ENCODE measurements at regions not wholly inside any gene's neighbourhood (a gene's known extent, or its start where the extent isn't known, plus 50 kb on each side); places are given as distances from the start of the nearest gene placed in this dataset.

DNA sequence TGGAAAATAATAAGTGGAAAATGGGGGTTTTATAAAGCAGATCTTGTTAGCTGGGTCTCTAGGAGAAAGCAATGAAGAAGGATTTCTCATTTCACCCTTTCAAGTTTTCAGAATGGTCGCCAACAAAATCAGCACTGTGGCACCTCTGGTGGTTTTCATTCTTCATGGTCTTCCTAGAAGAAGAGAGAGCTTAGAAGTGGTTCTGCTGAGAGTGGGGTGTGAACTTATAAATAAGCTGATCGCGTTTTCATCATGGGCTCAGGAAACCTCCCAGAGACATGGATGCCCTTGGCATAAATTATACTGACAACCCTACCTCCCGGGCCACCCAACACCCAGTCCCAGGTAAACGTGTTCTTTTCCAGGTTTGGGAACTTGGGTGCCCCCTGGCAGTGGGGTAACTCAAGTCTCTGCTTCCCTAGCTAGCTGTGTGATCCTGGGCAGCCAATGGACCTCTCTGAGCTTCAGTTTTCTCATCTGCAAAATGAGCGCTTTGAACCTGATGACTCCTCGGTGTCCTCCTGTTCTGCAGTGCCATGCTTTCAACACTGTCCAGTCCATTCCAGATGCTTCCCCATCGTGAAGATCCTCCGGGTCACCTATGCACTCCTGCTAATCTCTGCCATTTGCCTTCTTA, 72.6 kb upstream of the GRAMD1B start:
- TF ChIP-seq SIN3A (IDR thresholded peaks at IDR 0.05; ENCODE audit: borderline replicate concordance, insufficient read depth, low read length) (no peak), POLR2AphosphoS5 (IDR thresholded peaks at IDR 0.05; ENCODE audit: low read depth, low read length) (no peak)
- TF ChIP-seq, protein P1, sequence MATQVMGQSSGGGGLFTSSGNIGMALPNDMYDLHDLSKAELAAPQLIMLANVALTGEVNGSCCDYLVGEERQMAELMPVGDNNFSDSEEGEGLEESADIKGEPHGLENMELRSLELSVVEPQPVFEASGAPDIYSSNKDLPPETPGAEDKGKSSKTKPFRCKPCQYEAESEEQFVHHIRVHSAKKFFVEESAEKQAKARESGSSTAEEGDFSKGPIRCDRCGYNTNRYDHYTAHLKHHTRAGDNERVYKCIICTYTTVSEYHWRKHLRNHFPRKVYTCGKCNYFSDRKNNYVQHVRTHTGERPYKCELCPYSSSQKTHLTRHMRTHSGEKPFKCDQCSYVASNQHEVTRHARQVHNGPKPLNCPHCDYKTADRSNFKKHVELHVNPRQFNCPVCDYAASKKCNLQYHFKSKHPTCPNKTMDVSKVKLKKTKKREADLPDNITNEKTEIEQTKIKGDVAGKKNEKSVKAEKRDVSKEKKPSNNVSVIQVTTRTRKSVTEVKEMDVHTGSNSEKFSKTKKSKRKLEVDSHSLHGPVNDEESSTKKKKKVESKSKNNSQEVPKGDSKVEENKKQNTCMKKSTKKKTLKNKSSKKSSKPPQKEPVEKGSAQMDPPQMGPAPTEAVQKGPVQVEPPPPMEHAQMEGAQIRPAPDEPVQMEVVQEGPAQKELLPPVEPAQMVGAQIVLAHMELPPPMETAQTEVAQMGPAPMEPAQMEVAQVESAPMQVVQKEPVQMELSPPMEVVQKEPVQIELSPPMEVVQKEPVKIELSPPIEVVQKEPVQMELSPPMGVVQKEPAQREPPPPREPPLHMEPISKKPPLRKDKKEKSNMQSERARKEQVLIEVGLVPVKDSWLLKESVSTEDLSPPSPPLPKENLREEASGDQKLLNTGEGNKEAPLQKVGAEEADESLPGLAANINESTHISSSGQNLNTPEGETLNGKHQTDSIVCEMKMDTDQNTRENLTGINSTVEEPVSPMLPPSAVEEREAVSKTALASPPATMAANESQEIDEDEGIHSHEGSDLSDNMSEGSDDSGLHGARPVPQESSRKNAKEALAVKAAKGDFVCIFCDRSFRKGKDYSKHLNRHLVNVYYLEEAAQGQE (IDR thresholded peaks at IDR 0.05; ENCODE audit: insufficient read depth in 1 of 2, low read depth in 2 of 2, low read length in 2 of 2), result no peak

Measured in PFSK-1 (cell line).